ENCODE measurements at regions not wholly inside any gene's neighbourhood (a gene's known extent, or its start where the extent isn't known, plus 50 kb on each side); places are given as distances from the start of the nearest gene placed in this dataset.

DNA sequence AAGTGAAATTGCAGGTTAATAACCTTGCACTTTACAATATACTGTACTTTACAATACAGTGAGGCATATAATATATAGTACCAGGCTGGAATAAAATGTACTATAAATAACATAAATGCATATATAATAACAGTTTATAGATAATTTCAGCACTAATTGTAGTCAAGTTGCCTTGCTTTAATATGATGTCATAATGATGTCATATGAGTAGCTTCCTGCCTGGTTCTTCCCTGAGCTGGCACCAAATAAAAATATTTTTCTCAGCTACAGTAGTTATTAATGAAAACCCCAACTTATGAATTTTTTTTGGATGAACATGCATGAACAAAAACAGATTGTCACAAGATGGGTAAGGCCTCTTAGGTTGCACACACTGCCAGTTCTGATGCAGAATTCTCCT lies 816.7 kb downstream of the XPNPEP1 start:
- no peak for TF ChIP-seq CTCF (IDR thresholded peaks at IDR 0.05 in 8 of 11, conservative IDR thresholded peaks at IDR 0.05 in 3 of 11)
- TF ChIP-seq POLR2A (IDR thresholded peaks at IDR 0.05), result no peak

All from spleen (tissue), 7 donors.